ENCODE measurements at regions not wholly inside any gene's neighbourhood (a gene's known extent, or its start where the extent isn't known, plus 50 kb on each side); places are given as distances from the start of the nearest gene placed in this dataset.

- H3K4me3 ChIP-seq (ENCODE audit: low read length), result no peak overlapping the region
- H3K9ac ChIP-seq (ENCODE audit: low read length), result no peak overlapping the region
- H3K27ac ChIP-seq (ENCODE audit: low read length), result no peak overlapping the region
- no peaks in the 10 kb centered on the region for H3K9me2 ChIP-seq (ENCODE audit: insufficient read depth, low read length)
- no peaks in the 10 kb centered on the region for H4K20me1 ChIP-seq (ENCODE audit: insufficient read depth)
- no peaks in the 10 kb centered on the region for H3K79me2 ChIP-seq (replicated peaks; ENCODE audit: insufficient read depth, low read length)
- H2AFZ ChIP-seq (ENCODE audit: low read depth, low read length), result no peak overlapping the region
- no peaks in the 10 kb centered on the region for H3K27me3 ChIP-seq (ENCODE audit: insufficient read depth, low read depth, low read length)
- no peak overlapping the region for H3K4me2 ChIP-seq (ENCODE audit: low read length)
- no peaks in the 10 kb centered on the region for H3K36me3 ChIP-seq (ENCODE audit: insufficient read depth, low read length)
- no peaks in the 10 kb centered on the region for H3K9me3 ChIP-seq (ENCODE audit: low read length)
- H3F3A ChIP-seq (ENCODE audit: insufficient read depth, low read length, poor library complexity, severe bottlenecking), result no peaks in the 10 kb centered on the region
- TF ChIP-seq CTCF (IDR thresholded peaks at IDR 0.05; ENCODE audit: poor library complexity, severe bottlenecking) (no peak), SMC3 (conservative IDR thresholded peaks at IDR 0.05; ENCODE audit: poor library complexity) (no peak), RAD21 (conservative IDR thresholded peaks at IDR 0.05) (no peak), MXI1 (conservative IDR thresholded peaks at IDR 0.05; ENCODE audit: poor library complexity, severe bottlenecking) (no peak), EZH2 (IDR thresholded peaks at IDR 0.05; ENCODE audit: borderline replicate concordance, insufficient read depth, low read length, poor library complexity, severe bottlenecking) (no peak), REST (IDR thresholded peaks at IDR 0.05; ENCODE audit: borderline replicate concordance) (no peak), EP300 (conservative IDR thresholded peaks at IDR 0.05; ENCODE audit: poor library complexity, severe bottlenecking) (no peak)
These were observed 397.3 kb upstream of the RASGRP1 start for GRCh38 chr15:38961931-38962330.

GRCh38 chr15:38972831-38973230, 408.2 kb upstream of the RASGRP1 start:
- no peak overlapping the region for H3K9ac ChIP-seq (ENCODE audit: low read length)
- no peaks in the 10 kb centered on the region for H3K79me2 ChIP-seq (replicated peaks; ENCODE audit: insufficient read depth, low read length)
- no peaks in the 10 kb centered on the region for H3K9me2 ChIP-seq (ENCODE audit: insufficient read depth, low read length)
- no peak overlapping the region for H3K27ac ChIP-seq (ENCODE audit: low read length)
- no peaks in the 10 kb centered on the region for H3K27me3 ChIP-seq (ENCODE audit: insufficient read depth, low read depth, low read length)
- no peak for TF ChIP-seq TAF1 (IDR thresholded peaks at IDR 0.05; ENCODE audit: low read depth)
- no peak for TF ChIP-seq MXI1 (conservative IDR thresholded peaks at IDR 0.05; ENCODE audit: poor library complexity, severe bottlenecking)
- no peak for TF ChIP-seq SMC3 (conservative IDR thresholded peaks at IDR 0.05; ENCODE audit: poor library complexity)
- no peak for TF ChIP-seq CTCF (IDR thresholded peaks at IDR 0.05; ENCODE audit: poor library complexity, severe bottlenecking)
- no peak for TF ChIP-seq EZH2 (IDR thresholded peaks at IDR 0.05; ENCODE audit: borderline replicate concordance, insufficient read depth, low read length, poor library complexity, severe bottlenecking)
- TF ChIP-seq REST (IDR thresholded peaks at IDR 0.05; ENCODE audit: borderline replicate concordance), result no peak
- TF ChIP-seq POLR2AphosphoS5 (IDR thresholded peaks at IDR 0.05), result no peak
- no peak for TF ChIP-seq EP300 (conservative IDR thresholded peaks at IDR 0.05; ENCODE audit: poor library complexity, severe bottlenecking)
- TF ChIP-seq RAD21 (conservative IDR thresholded peaks at IDR 0.05), result no peak
- no peaks in the 10 kb centered on the region for H3F3A ChIP-seq (ENCODE audit: insufficient read depth, low read length, poor library complexity, severe bottlenecking)
- no peaks in the 10 kb centered on the region for H3K36me3 ChIP-seq (ENCODE audit: insufficient read depth, low read length)
- no peak overlapping the region for H3K4me2 ChIP-seq (ENCODE audit: low read length)
- H4K20me1 ChIP-seq (ENCODE audit: insufficient read depth), result no peaks in the 10 kb centered on the region
- no peaks in the 10 kb centered on the region for H3K9me3 ChIP-seq (ENCODE audit: low read length)
- no peak overlapping the region for H3K4me3 ChIP-seq (ENCODE audit: low read length)
- no peak overlapping the region for H2AFZ ChIP-seq (ENCODE audit: low read depth, low read length)
